MCF 10A (cell line): ENCODE measurements at regions not wholly inside any gene's neighbourhood (a gene's known extent, or its start where the extent isn't known, plus 50 kb on each side); places are given as distances from the start of the nearest gene placed in this dataset.

Experiments used
- BruUV-seq: library from RNA; stranded (reverse); fragments of 400-500 nt; replicated peaks from 2 replicates; lab custom pipeline; 2021; lab: Mats Ljungman, UMichigan
- CTCF ChIA-PET: fragments of 300-600 bp; sonication (Branson Sonifier 250); formaldehyde crosslinking; extraction: SDS; loops from one replicate; lab custom pipeline; 2021; ENCODE audit warnings: antibody characterized with exemption, inconsistent platforms; lab: Yijun Ruan, JAX
- POLR2A ChIA-PET: fragments of 300-600, 350-650 bp; sonication (Branson Sonifier 250); formaldehyde crosslinking; extraction: SDS; loops from one replicate; lab custom pipeline; 2020; ENCODE audit warnings: antibody characterized with exemption, inconsistent platforms; lab: Yijun Ruan, JAX
- DNase-seq: peaks from one replicate; pipeline ENCODE4 v3.0.0-alpha.2; 2018; ENCODE audit not compliant: unreplicated experiment
- H3K27ac Mint-ChIP-seq: one replicate; pipeline ENCODE4 v1.8.0; 2022; ENCODE audit warnings: mild to moderate bottlenecking, low read depth, mixed read lengths; ENCODE audit not compliant: unreplicated experiment
- H3K27me3 Mint-ChIP-seq: one replicate; pipeline ENCODE4 v1.8.0; 2022; ENCODE audit warnings: mixed read lengths; ENCODE audit not compliant: insufficient read depth, unreplicated experiment
- H3K36me3 Mint-ChIP-seq: one replicate; pipeline ENCODE4 v1.8.0; 2022; ENCODE audit warnings: mild to moderate bottlenecking, moderate library complexity, mixed read lengths; ENCODE audit not compliant: insufficient read depth, unreplicated experiment
- H3K4me1 Mint-ChIP-seq: one replicate; pipeline ENCODE4 v1.8.0; 2022; ENCODE audit warnings: mixed read lengths; ENCODE audit not compliant: insufficient read depth, unreplicated experiment
- H3K4me3 Mint-ChIP-seq: one replicate; pipeline ENCODE4 v1.8.0; 2022; ENCODE audit warnings: mild to moderate bottlenecking, moderate library complexity, mixed read lengths; ENCODE audit not compliant: unreplicated experiment
- H3K9me3 Mint-ChIP-seq: one replicate; pipeline ENCODE4 v1.8.0; 2022; ENCODE audit warnings: mixed read lengths; ENCODE audit not compliant: unreplicated experiment
- intact Hi-C: fragments of 100-400 bp; cut with micrococcal nuclease; formaldehyde crosslinking; loops from 2 replicates; pipeline ENCODE4 v1.14.1; 2022
- TF ChIP-seq, protein P1 (sequence below): fragments of 200-600 bp; IDR thresholded peaks from one replicate; pipeline ENCODE4 v1.8.0; 2022; ENCODE audit warnings: antibody characterized with exemption, mild to moderate bottlenecking; ENCODE audit not compliant: unreplicated experiment

DNA sequence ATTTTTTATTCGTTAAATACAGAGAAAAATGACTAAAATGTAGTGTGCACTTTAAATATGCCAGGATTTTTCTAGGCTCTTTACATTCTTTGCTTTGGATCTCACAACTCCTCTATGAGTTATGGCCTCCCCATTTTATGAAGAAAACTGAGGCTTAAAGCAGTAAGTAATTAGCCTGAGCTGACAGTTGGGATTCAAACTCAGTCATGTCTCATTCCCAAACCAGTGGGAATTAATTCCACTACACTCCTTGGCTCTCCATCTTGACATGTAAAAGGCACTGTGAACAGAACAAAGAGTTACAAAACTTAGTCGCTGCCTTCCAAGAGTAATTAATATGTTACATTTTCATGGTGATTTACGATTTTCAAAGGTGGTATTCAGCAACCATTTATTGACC, 351.9 kb downstream of the SATB2 start:
- BruUV-seq = no TSS peak
- CTCF ChIA-PET = interaction anchor here (0.6 kb wide), 2 partner anchors 86 to 383 kb away, joined by 3 to 4 read pairs; no protein-coding TSS in a partner anchor
- Mint-ChIP-seq H3K4me1 (no peaks in the 10 kb centered on the region), H3K9me3 (no peaks in the 10 kb centered on the region), H3K27me3 (peaks cover 89% of the 10 kb centered on the region), H3K36me3 (no peaks in the 10 kb centered on the region), H3K27ac (no peak overlapping the region), H3K4me3 (no peak overlapping the region)
- POLR2A ChIA-PET = interaction anchor here (0.6 to 0.9 kb wide), 2 partner anchors 353 to 386 kb away, joined by 3 read pairs; no protein-coding TSS in a partner anchor
- DNase-seq = no peak
- TF ChIP-seq, protein P1, sequence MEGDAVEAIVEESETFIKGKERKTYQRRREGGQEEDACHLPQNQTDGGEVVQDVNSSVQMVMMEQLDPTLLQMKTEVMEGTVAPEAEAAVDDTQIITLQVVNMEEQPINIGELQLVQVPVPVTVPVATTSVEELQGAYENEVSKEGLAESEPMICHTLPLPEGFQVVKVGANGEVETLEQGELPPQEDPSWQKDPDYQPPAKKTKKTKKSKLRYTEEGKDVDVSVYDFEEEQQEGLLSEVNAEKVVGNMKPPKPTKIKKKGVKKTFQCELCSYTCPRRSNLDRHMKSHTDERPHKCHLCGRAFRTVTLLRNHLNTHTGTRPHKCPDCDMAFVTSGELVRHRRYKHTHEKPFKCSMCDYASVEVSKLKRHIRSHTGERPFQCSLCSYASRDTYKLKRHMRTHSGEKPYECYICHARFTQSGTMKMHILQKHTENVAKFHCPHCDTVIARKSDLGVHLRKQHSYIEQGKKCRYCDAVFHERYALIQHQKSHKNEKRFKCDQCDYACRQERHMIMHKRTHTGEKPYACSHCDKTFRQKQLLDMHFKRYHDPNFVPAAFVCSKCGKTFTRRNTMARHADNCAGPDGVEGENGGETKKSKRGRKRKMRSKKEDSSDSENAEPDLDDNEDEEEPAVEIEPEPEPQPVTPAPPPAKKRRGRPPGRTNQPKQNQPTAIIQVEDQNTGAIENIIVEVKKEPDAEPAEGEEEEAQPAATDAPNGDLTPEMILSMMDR = no peak
- intact Hi-C loops = loop anchor here (10.0 kb wide), 1 partner anchor 349 kb away; the partner anchor contains the start of gene SATB2

DNA sequence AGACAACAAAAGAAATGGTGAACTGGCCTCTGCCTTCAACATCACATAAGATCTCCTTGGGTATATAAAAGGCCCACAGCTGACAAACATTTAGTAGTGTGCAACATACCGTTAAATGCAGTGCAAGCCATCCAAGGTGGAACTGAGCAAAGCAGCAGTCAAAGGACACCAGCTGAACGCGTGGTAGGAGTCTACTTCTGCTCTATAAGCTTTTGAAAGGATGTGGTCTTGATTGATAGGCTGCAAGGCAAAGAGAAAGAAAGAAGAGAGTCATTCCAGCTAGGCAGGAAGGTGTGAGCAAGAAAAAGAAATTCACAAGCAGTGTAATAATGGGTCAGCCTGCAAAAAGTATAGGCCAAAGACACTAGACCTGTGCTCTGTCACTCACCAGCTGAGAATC, 356.3 kb downstream of the SATB2 start:
- Mint-ChIP-seq H3K36me3 (no peaks in the 10 kb centered on the region), H3K9me3 (no peaks in the 10 kb centered on the region), H3K27me3 (peaks cover 77% of the 10 kb centered on the region), H3K4me1 (no peaks in the 10 kb centered on the region), H3K4me3 (no peak overlapping the region), H3K27ac (no peak overlapping the region)
- intact Hi-C loops = loop anchor here (10.0 kb wide), 1 partner anchor 353 kb away; the partner anchor contains the start of gene SATB2
- TF ChIP-seq, protein P1 = no peak
- DNase-seq = no peak
- no TSS peak for BruUV-seq
- POLR2A ChIA-PET = no interaction called here
- CTCF ChIA-PET = no interaction called here

DNA sequence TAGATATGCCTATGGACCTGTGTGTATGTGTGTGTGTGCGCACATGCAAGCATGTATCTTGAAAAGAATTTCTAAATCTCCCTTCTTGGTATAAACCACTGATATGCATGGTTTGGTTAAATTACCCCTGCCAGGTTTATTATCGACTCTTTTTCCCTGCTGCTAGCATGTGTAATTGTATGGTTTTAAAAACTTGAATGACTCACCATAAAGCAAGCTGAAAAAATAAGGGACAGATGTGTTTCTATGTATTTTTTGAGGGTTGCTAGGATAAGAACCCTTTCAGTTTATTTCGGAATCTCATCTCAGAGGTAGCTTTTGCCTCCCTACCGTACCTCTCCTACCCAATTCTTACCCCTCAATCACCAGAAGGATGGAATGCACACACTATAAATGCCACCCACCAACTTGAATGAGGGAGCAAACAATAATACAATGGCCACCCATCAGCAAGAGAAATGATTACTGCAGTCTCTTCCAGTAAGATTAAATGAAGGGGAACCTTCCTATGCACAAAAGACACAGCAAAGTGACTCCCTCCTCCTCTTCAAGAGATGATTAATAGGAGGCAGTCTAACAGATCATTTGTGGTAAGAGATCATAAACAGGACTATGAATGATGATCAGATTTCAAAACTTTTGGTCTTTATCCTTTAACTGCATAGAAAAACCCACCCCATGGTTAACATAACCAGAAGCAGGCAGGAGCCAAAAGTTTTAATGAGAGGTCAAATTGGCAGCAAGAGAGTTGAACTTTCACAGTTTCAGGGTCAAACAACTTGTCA, 357.2 kb downstream of the SATB2 start:
- POLR2A ChIA-PET = no interaction called here
- CTCF ChIA-PET = no interaction called here
- no peaks in the 10 kb centered on the region for H3K36me3 Mint-ChIP-seq
- H3K4me1 Mint-ChIP-seq = no peaks in the 10 kb centered on the region
- peaks cover 68% of the 10 kb centered on the region for H3K27me3 Mint-ChIP-seq
- no peak for DNase-seq
- no peak overlapping the region for H3K4me3 Mint-ChIP-seq
- H3K9me3 Mint-ChIP-seq = no peaks in the 10 kb centered on the region
- no peak overlapping the region for H3K27ac Mint-ChIP-seq
- intact Hi-C loops = loop anchor here (10.0 kb wide), 1 partner anchor 354 kb away; the partner anchor contains the start of gene SATB2
- TF ChIP-seq, protein P1 = no peak
- no TSS peak for BruUV-seq

DNA sequence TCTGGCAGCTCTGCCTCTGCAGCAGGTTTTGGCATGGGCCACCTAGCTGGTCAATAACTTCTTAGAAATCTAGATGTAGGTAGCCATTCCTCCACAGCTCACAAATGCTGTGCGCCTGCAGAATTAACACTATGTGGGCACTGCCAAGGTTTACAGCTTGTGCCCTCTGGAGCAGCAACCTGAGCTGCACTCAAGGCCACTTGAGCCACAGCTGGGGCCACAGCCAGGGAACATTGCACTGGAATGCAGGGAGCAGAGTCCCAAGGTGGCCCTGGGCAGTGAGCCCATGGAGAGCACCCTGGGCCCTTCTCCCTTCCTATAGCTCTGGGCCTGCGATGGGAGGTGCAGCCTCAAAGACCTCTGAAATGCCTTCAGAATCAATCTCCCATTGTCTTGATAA, 365.3 kb downstream of the SATB2 start:
- TF ChIP-seq, protein P1 = no peak
- no peak for DNase-seq
- no peaks in the 10 kb centered on the region for H3K9me3 Mint-ChIP-seq
- no peak overlapping the region for H3K27ac Mint-ChIP-seq
- no TSS peak for BruUV-seq
- no peaks in the 10 kb centered on the region for H3K4me1 Mint-ChIP-seq
- ChIA-PET POLR2A (no interaction called here), CTCF (no interaction called here)
- H3K27me3 Mint-ChIP-seq = no peaks in the 10 kb centered on the region
- intact Hi-C loops = no loop called here
- H3K36me3 Mint-ChIP-seq = no peaks in the 10 kb centered on the region
- H3K4me3 Mint-ChIP-seq = no peak overlapping the region
